K562 (cell line): ENCODE measurements at regions not wholly inside any gene's neighbourhood (a gene's known extent, or its start where the extent isn't known, plus 50 kb on each side); places are given as distances from the start of the nearest gene placed in this dataset.

Experiments used
- BCOR ChIP-seq: fragments of 450-650 bp; IDR thresholded peaks from 2 replicates; pipeline ENCODE4 v1.6.1; 2016
- BRF2 ChIP-seq: IDR thresholded peaks from 3 replicates; pipeline ENCODE4 v1.6.1; 2011; ENCODE audit warnings: borderline replicate concordance, mild to moderate bottlenecking; ENCODE audit not compliant: insufficient read length, insufficient read depth
- CBFB ChIP-seq: sonication (generic); formaldehyde crosslinking; IDR thresholded peaks from 2 replicates; pipeline ENCODE4 v1.4.0; 2020; ENCODE audit warnings: mild to moderate bottlenecking, missing genetic modification reagents
- COPS2 ChIP-seq: fragments of 450-650 bp; conservative IDR thresholded peaks from 2 replicates; pipeline ENCODE4 v1.6.1; 2016; ENCODE audit warnings: mild to moderate bottlenecking, moderate library complexity
- ELF1 ChIP-seq: fragments of 200-800 bp; sonication (Bioruptor generic); IDR thresholded peaks from 2 replicates; pipeline ENCODE4 v1.6.1; 2016; ENCODE audit warnings: missing genetic modification characterization, missing compliant biosample characterization
- HIVEP1 ChIP-seq: fragments of 250-450 bp; sonication (Bioruptor Pico); IDR thresholded peaks from 2 replicates; pipeline ENCODE4 v1.4.0; 2020; ENCODE audit warnings: mild to moderate bottlenecking
- MYC ChIP-seq, 2 experiments: fragments of 250-450 bp in 1 of 2; sonication (Bioruptor Pico) in 1 of 2; IDR thresholded peaks; 2 replicates each; pipeline versions ENCODE4 v1.5.1 to v1.6.1; 2012 to 2021; ENCODE audit warnings: low read depth in 2 of 2, borderline replicate concordance in 1 of 2, improper control_type of control experiment in 1 of 2, low read length in 1 of 2, mild to moderate bottlenecking in 1 of 2, moderate library complexity in 1 of 2
- MYNN ChIP-seq, 2 experiments: sonication (generic); formaldehyde crosslinking in 1 of 2; IDR thresholded peaks; 2 replicates each; pipeline versions ENCODE4 v1.5.0 to v1.6.1; 2016 to 2020; ENCODE audit warnings: antibody characterized with exemption in 1 of 2, missing genetic modification reagents in 1 of 2
- POLR2AphosphoS5 ChIP-seq: IDR thresholded peaks from 2 replicates; pipeline ENCODE4 v1.6.1; 2011; ENCODE audit warnings: mild to moderate bottlenecking, low read depth, low read length, moderate library complexity; ENCODE audit not compliant: control insufficient read depth, insufficient read depth
- ZNF253 ChIP-seq: fragments of 250-450 bp; sonication (Bioruptor Pico); conservative IDR thresholded peaks from 2 replicates; pipeline ENCODE4 v1.6.1; 2021; ENCODE audit warnings: mild to moderate bottlenecking
- ZNF583 ChIP-seq: fragments of 250-450 bp; sonication (Bioruptor Pico); IDR thresholded peaks from 2 replicates; pipeline ENCODE4 v1.4.0; 2020
- ZNF699 ChIP-seq: fragments of 250-450 bp; sonication (Bioruptor Pico); IDR thresholded peaks from 2 replicates; pipeline ENCODE4 v1.8.0; 2021; ENCODE audit warnings: mild to moderate bottlenecking, moderate library complexity; ENCODE audit not compliant: insufficient replicate concordance
- TF ChIP-seq, protein P1 (sequence below): sonication (generic); formaldehyde crosslinking; IDR thresholded peaks from 2 replicates; pipeline ENCODE4 v1.8.0; 2023; ENCODE audit warnings: mild to moderate bottlenecking, missing genetic modification reagents
- TF ChIP-seq, protein P2 (sequence below), 3 experiments: IDR thresholded peaks in 2 of 3; conservative IDR thresholded peaks in 1 of 3; 2 replicates each; pipeline ENCODE4 v1.5.1; 2011 to 2012; ENCODE audit warnings: low read length in 3 of 3, mild to moderate bottlenecking in 3 of 3, control low read depth in 2 of 3, improper control_type of control experiment in 1 of 3, inconsistent platforms in 1 of 3, low read depth in 1 of 3, mixed read lengths in 1 of 3, moderate library complexity in 1 of 3; ENCODE audit not compliant: insufficient read depth in 2 of 3

- TF ChIP-seq BCOR (no peak), POLR2AphosphoS5 (no peak), COPS2 (no peak), CBFB (no peak), HIVEP1 (no peak), MYNN (IDR thresholded peaks at IDR 0.05) (no peak), MYNN (CRISPR knock-in tag; IDR thresholded peaks at IDR 0.05) (no peak), MYC (IDR thresholded peaks at IDR 0.05; ENCODE audit: low read depth, low read length) (no peak), MYC (CRISPR knock-in tag; IDR thresholded peaks at IDR 0.05; ENCODE audit: borderline replicate concordance, low read depth) (no peak), ZNF583 (CRISPR knock-in tag) (no peak), ZNF699 (no peak), ZNF253 (CRISPR knock-in tag) (no peak), BRF2 (no peak), ELF1 (no peak)
- TF ChIP-seq, protein P1, sequence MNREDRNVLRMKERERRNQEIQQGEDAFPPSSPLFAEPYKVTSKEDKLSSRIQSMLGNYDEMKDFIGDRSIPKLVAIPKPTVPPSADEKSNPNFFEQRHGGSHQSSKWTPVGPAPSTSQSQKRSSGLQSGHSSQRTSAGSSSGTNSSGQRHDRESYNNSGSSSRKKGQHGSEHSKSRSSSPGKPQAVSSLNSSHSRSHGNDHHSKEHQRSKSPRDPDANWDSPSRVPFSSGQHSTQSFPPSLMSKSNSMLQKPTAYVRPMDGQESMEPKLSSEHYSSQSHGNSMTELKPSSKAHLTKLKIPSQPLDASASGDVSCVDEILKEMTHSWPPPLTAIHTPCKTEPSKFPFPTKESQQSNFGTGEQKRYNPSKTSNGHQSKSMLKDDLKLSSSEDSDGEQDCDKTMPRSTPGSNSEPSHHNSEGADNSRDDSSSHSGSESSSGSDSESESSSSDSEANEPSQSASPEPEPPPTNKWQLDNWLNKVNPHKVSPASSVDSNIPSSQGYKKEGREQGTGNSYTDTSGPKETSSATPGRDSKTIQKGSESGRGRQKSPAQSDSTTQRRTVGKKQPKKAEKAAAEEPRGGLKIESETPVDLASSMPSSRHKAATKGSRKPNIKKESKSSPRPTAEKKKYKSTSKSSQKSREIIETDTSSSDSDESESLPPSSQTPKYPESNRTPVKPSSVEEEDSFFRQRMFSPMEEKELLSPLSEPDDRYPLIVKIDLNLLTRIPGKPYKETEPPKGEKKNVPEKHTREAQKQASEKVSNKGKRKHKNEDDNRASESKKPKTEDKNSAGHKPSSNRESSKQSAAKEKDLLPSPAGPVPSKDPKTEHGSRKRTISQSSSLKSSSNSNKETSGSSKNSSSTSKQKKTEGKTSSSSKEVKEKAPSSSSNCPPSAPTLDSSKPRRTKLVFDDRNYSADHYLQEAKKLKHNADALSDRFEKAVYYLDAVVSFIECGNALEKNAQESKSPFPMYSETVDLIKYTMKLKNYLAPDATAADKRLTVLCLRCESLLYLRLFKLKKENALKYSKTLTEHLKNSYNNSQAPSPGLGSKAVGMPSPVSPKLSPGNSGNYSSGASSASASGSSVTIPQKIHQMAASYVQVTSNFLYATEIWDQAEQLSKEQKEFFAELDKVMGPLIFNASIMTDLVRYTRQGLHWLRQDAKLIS (CRISPR knock-in tag) = no peak
- TF ChIP-seq, protein P2, sequence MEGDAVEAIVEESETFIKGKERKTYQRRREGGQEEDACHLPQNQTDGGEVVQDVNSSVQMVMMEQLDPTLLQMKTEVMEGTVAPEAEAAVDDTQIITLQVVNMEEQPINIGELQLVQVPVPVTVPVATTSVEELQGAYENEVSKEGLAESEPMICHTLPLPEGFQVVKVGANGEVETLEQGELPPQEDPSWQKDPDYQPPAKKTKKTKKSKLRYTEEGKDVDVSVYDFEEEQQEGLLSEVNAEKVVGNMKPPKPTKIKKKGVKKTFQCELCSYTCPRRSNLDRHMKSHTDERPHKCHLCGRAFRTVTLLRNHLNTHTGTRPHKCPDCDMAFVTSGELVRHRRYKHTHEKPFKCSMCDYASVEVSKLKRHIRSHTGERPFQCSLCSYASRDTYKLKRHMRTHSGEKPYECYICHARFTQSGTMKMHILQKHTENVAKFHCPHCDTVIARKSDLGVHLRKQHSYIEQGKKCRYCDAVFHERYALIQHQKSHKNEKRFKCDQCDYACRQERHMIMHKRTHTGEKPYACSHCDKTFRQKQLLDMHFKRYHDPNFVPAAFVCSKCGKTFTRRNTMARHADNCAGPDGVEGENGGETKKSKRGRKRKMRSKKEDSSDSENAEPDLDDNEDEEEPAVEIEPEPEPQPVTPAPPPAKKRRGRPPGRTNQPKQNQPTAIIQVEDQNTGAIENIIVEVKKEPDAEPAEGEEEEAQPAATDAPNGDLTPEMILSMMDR (IDR thresholded peaks at IDR 0.05 in 2 of 3, conservative IDR thresholded peaks at IDR 0.05 in 1 of 3; ENCODE audit: insufficient read depth in 2 of 3, low read depth in 1 of 3, low read length in 3 of 3) = no peak
These were observed 1189.4 kb upstream of the NUDT12 start for GRCh38 chr5:104751969-104752368.
